HG02623 (cell line): ENCODE measurements at regions not wholly inside any gene's neighbourhood (a gene's known extent, or its start where the extent isn't known, plus 50 kb on each side); places are given as distances from the start of the nearest gene placed in this dataset.
"Not testable (repeated sequence)": the region's sequence is repeated elsewhere in the genome, so short reads cannot be mapped to it uniquely, and the experiment has no call there.

Source experiments
- ATAC-seq: cut with Tn5 transposase; IDR thresholded peaks from one replicate; pipeline ENCODE4 v1.9.1; 2021; ENCODE audit warnings: moderate library complexity; ENCODE audit not compliant: unreplicated experiment

GRCh38 chr18:8882632-8883408 is 177.5 kb downstream of the MTCL1 start:
- ATAC-seq = no peak

DNA sequence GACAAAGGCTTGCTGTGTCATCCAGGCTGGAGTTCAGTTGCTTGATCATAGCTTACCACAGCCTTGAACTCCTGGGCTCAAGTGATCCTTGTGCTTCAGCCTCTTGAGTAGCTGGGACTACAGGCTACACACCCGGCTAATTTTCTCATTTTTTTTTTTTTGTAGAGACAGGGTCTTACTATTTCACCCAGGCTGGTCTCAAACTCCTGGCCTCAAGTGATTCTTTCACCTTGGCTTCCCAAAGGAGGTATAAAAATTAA is 178.0 kb downstream of the MTCL1 start:
- ATAC-seq = no peak

GRCh38 chr18:8887877-8888276 is 182.5 kb downstream of the MTCL1 start:
- not testable (repeated sequence) for ATAC-seq

DNA sequence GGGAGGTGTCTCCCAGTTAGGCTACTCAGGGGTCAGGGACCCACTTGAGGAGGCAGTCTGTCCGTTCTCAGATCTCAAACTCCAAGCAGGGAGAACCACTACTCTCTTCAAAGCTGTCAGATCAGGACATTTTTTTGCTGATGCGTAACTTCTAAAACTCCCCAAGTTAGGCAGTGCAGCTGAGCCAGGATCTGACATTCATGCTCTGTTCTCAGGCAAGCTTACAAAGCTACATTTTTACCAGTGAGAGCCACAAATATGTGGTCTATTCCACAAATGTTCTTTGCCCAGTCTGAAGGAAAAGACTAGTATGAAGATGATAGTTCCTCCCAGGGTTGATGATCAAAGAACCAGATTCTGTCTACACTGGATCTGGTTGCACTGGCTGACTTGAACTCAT is 184.1 kb downstream of the MTCL1 start:
- ATAC-seq = no peak

DNA sequence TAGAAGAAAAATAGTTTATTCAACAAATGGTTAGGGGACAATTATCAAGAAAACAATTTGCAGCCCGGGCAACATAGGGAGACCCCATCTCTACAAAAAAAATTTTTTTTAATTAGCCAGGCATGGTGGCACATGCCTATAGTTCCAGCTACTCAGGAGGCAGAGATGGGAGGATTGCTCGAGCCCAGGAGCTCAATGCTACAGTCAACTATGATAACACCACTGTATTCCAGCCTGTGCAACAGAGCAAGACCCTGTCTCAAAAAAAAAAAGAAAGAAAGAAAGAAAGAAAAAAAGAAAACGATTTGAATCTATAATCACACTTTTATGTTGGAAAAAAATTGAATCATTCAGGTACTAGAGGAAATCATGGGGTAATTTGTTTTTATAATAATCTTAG is 185.1 kb downstream of the MTCL1 start:
- not testable (repeated sequence) for ATAC-seq

- no peak for ATAC-seq
Observed at GRCh38 chr18:8890957-8891464, 185.7 kb downstream of the MTCL1 start.

- no peak for ATAC-seq
Observed at GRCh38 chr18:8893221-8893620, 187.9 kb downstream of the MTCL1 start.

DNA sequence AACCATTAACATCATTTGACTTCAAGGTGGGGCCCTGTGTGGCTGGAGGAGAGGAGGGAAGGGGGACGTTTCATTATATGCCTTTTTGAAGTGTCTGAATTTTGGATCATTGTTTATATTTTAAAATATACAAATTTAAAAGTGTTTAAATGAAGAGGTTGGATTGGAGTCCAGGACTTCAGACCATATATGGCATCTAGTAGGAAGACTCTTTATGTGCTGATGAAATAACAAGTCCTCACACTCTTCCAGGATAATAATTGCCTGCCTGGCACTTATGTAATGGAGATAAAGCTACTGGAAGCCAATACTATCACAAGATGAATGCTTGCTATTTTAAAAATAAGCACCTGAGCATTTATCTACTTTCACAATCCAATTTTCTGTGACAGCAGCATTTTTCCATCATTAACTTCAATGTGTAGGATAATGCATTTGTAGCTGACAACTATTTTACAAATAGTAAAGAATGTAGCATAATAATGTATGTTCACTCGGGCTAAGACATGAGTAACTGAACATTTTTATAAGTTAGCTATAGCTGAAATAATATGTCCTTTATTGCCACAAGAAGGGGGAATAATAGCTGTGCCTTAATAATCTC is 188.4 kb downstream of the MTCL1 start:
- no peak for ATAC-seq

DNA sequence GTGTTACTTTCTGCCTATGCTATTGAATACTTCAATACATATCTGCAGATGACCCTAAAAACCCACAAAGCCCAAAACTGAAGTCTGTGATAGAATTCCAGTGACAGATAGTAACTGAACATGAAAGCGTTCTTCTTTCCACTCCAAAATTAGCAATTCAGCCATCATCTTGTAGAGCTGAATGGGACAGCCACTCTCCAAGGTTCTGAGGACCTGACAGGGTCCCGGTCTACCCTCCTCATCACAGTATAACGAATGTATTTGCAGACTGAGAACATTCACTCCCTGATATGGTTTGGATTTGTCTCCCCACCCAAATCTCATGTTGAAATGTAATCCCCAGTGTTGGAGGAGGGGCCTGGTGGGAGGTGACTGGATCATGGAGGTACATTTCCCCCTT is 189.5 kb downstream of the MTCL1 start:
- ATAC-seq = no peak

DNA sequence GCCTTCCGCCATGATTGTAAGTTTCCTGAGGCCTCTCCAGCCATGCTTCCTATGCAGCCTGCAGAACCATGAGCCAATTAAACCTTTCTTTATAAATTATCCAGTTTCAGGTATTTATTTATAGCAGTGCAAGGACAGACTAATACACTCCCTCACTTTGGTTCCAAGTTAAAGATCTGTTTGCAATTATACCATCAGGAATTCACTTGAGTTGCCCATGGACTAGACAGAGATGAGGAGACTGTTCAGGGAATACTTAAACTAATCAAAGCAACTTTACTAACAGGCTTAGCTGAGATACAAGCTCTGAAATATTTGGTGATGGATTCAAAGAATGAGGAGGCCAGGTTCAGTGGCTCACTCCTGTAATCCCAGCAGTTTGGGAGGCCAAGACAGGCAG is 190.0 kb downstream of the MTCL1 start:
- no peak for ATAC-seq

- no peak for ATAC-seq
Observed at GRCh38 chr18:8895987-8896619, 190.7 kb downstream of the MTCL1 start.

DNA sequence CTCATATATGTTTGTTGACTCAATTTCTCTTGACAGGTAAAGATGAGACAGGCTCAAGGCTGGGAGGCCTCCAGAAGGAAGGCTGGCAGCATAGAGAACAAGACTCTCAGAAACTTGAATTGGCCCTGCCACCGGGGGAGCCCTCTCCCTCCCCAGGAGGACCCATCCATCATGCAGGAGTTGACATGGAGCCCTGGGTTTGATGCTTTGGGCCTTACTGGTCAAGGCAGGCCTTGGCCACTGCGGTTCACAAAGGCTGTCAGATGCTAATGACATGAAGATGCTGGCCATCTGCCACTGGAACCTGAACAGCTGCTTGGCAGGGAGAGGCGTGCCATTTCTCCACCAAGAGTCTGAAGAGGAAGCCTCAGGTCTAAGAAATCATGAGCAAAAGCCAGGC is 193.6 kb downstream of the MTCL1 start:
- ATAC-seq = no peak

DNA sequence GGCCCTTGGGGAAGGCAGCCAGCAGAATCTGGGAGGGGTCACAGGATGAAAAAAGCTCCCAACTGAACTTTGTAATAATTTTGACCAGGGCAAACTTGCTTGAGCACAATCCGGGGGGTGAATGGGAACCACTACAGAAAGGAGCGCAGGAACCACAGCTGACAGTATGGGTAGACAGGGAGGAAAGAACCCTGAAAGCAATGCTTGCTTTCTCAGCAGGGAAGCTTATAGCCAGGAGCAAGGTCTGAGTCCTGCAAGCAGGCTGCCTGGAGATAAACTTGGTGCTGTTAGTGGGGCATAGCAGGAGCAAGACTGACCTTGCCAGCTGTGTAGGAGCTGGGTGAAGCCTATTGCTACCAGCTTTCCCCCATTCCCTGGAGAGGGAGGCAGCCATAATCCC is 195.2 kb downstream of the MTCL1 start:
- no peak for ATAC-seq

- ATAC-seq = no peak
Observed at GRCh38 chr18:8901019-8901418, 195.7 kb downstream of the MTCL1 start.

DNA sequence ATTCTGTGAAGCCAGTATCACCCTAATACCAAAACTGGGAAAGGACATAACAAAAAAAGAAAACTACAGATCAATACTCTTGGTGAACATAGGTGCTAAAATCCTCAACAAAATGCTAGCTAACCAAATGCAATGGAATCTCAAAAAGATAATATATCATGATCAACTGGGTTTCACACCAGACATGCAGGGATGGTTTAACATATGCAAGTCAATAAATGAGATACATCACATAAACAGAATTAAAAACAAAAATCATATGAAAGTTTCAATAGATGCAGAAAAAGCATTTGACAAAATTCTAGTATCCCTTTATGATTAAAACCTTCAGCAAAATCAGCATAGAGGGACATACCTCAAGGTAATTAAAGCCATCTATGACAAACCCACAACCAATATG is 198.2 kb upstream of the NDUFV2 start:
- no peak for ATAC-seq

DNA sequence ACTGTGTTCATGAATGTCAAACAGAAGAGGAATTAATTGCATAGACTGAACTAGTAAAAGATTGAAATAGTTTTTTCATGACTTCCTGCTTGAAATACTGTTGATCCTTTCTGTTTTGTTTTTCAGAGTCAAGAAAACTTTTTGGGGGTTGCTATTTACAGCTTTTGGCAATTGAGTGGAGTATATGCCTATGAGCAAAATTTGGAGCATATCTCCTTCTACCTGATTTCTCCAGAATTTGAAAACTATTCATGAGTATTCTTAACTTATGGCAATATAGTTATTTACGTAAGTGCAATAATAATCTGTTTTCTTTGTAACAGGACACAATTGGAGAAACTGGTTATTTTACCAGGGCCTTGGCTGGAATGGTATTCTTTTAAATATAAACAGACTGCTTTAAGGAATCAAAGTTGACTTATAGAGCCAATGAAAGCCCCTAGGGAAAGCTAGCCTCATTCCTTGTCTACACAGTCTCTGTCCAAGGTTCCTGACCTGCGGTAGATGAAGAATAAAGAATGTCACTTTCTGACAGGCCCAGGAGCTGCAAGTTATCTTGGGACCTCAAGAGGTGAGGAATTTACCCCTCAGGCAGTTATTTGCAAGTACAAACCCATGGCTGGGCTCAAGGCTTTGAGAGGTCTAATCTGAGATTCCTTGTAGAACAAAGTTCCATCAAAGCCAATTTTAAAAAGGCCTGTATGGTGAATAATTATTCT is 193.5 kb upstream of the NDUFV2 start:
- ATAC-seq = no peak

GRCh38 chr18:8910186-8910822 is 192.2 kb upstream of the NDUFV2 start:
- ATAC-seq = no peak

GRCh38 chr18:8910843-8911242 is 191.7 kb upstream of the NDUFV2 start:
- no peak for ATAC-seq

- no peak for ATAC-seq
Observed at GRCh38 chr18:8911408-8912340, 190.8 kb upstream of the NDUFV2 start.
